Colonic mucosa (tissue), 4 donors: ENCODE measurements at regions not wholly inside any gene's neighbourhood (a gene's known extent, or its start where the extent isn't known, plus 50 kb on each side); places are given as distances from the start of the nearest gene placed in this dataset.

Experiments used
- DNase-seq: peaks from one replicate; pipeline ENCODE4 v3.0.0-alpha.2; 2020
- H3K27ac ChIP-seq: fragments of 200-600 bp; one replicate; pipeline ENCODE4 v1.8.0; 2021
- H3K27me3 ChIP-seq: fragments of 200-600 bp; one replicate; pipeline ENCODE4 v1.8.0; 2021
- H3K36me3 ChIP-seq: fragments of 200-600 bp; one replicate; pipeline ENCODE4 v1.8.0; 2021
- H3K4me1 ChIP-seq: fragments of 200-600 bp; one replicate; pipeline ENCODE4 v1.8.0; 2021; ENCODE audit warnings: mild to moderate bottlenecking
- H3K4me3 ChIP-seq: fragments of 200-600 bp; one replicate; pipeline ENCODE4 v1.8.0; 2021
- H3K9ac ChIP-seq, 2 donors: one replicate each; pipeline ENCODE4 v1.7.0; 2013; ENCODE audit warnings: control low read depth in 2 of 2, low read depth in 2 of 2, low read length in 2 of 2
- H3K9me3 ChIP-seq: fragments of 200-600 bp; one replicate; pipeline ENCODE4 v1.8.0; 2021
- intact Hi-C: fragments of 100-400 bp; cut with DNase I; formaldehyde crosslinking; loops from one replicate; pipeline ENCODE4 v1.14.1; 2022
- TF ChIP-seq, protein P1 (sequence below): fragments of 200-600 bp; IDR thresholded peaks from one replicate; pipeline ENCODE4 v1.8.0; 2022; ENCODE audit warnings: antibody characterized with exemption, mild to moderate bottlenecking
- donor health status: healthy.
- donor health status: DM: no; HTN: no; CAD: no.
- donor health status: DM: no; HTN: no; CAD: no.

DNA sequence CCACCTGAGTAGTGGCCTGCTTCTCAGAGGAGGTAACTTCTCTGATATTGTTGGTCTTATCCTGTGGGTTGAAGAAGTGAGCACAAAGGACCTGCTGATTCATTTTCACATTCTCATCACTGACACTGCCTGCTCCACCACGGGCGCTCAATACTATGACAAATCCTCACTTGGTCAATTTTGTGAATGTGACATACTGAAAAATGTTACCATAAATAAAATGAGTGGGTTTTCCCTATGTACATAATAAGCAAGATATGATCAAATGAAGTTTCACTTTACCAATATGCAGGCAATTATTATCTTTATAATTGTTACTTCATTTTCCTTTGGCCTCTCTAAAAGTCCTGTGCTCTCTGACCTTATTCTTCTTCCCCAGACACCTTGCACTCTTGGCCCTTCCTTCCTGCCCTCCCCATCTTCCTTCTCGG is 71.5 kb upstream of the RIPOR2 start:
- H3K4me3 ChIP-seq, result no peak overlapping the region
- no peak for DNase-seq
- no peak overlapping the region for H3K9ac ChIP-seq
- H3K27ac ChIP-seq, result peak overlapping the region; percentile 38
- no peaks in the 10 kb centered on the region for H3K27me3 ChIP-seq
- no peaks in the 10 kb centered on the region for H3K36me3 ChIP-seq
- intact Hi-C loops, result no loop called here
- peaks cover 3% of the 10 kb centered on the region for H3K4me1 ChIP-seq
- H3K9me3 ChIP-seq, result no peaks in the 10 kb centered on the region
- TF ChIP-seq, protein P1, sequence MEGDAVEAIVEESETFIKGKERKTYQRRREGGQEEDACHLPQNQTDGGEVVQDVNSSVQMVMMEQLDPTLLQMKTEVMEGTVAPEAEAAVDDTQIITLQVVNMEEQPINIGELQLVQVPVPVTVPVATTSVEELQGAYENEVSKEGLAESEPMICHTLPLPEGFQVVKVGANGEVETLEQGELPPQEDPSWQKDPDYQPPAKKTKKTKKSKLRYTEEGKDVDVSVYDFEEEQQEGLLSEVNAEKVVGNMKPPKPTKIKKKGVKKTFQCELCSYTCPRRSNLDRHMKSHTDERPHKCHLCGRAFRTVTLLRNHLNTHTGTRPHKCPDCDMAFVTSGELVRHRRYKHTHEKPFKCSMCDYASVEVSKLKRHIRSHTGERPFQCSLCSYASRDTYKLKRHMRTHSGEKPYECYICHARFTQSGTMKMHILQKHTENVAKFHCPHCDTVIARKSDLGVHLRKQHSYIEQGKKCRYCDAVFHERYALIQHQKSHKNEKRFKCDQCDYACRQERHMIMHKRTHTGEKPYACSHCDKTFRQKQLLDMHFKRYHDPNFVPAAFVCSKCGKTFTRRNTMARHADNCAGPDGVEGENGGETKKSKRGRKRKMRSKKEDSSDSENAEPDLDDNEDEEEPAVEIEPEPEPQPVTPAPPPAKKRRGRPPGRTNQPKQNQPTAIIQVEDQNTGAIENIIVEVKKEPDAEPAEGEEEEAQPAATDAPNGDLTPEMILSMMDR, result no peak

DNA sequence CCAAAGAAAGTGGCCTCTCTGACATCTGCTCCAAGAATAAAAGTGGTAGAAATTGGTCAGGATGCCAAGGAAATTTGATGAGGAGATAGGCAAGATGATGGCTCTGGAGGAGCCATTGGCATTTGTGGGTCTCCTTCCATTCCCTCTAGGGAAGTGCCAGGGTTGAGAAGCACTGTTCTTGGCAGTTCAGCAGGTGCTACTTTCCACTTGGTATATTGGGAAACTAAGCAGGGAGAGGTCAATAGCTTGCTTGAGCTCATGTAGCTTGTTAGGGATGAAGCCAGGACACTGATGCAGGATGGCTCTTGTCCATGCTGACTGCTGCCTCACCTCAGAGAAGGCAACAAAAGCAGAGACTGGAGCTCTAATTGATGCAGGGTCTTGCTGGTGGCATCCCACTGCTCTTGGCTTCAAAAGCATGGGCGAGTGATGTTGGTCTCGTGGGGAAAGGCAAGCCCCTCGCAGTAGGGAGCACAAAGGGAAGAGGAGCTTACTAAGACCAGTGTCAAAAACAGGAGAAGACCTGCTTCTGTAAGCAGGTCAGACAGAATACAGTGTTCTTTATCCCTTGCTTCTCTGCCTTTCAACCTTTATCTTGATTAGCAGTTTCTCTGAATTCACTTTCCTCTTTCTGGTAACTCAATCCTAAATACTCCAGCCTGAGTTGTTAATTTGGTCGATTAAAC is 73.1 kb upstream of the RIPOR2 start:
- intact Hi-C loops, result no loop called here
- no peaks in the 10 kb centered on the region for H3K27me3 ChIP-seq
- TF ChIP-seq, protein P1, result no peak
- H3K27ac ChIP-seq, result no peak overlapping the region
- H3K9me3 ChIP-seq, result no peaks in the 10 kb centered on the region
- no peak overlapping the region for H3K4me3 ChIP-seq
- H3K4me1 ChIP-seq, result peaks cover 3% of the 10 kb centered on the region
- DNase-seq, result no peak
- no peak overlapping the region for H3K9ac ChIP-seq
- H3K36me3 ChIP-seq, result no peaks in the 10 kb centered on the region

DNA sequence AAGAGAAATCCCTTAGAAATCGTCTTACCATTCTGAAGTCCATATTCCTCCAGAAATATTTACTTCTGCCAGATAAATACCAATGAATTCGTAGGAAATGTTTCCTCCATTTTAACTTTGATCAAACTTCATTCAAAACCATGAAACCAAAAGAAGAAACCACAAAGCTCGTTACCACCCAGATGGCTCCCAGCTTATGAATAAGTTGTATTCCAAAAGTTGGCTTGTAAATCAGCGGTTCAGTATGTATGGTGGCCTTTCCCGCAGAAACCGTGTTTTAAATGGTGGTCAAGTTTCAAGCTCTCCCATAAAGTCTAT is 73.6 kb upstream of the RIPOR2 start:
- intact Hi-C loops, result no loop called here
- TF ChIP-seq, protein P1, result no peak
- Histone ChIP-seq H3K27me3 (no peaks in the 10 kb centered on the region), H3K36me3 (no peaks in the 10 kb centered on the region), H3K9ac (no peak overlapping the region), H3K27ac (no peak overlapping the region), H3K9me3 (no peaks in the 10 kb centered on the region), H3K4me1 (peaks cover 3% of the 10 kb centered on the region), H3K4me3 (no peak overlapping the region)
- DNase-seq, result no peak

DNA sequence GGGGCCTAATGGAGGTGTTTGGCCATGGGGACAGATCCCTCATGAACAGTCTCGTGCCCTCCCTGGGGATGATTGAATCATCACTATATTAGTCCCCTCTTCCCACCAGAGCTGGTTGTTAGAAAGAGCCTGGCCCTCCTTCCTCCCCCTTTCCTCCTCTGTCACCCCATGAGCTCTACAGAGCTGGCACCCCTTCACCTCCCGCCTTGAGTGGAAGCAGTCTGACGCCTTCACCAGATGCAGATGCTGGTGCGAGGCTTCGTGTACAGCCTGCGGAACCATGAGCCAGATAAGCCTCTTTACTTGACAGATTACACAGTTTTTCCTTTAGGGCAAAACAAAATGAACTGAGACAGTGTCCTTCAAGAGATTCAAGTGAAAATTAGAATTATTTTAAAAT is 74.4 kb upstream of the RIPOR2 start:
- TF ChIP-seq, protein P1, result no peak
- Histone ChIP-seq H3K9me3 (no peaks in the 10 kb centered on the region), H3K27ac (no peak overlapping the region), H3K27me3 (no peaks in the 10 kb centered on the region), H3K4me1 (peaks cover 3% of the 10 kb centered on the region), H3K9ac (no peak overlapping the region), H3K4me3 (no peak overlapping the region), H3K36me3 (no peaks in the 10 kb centered on the region)
- intact Hi-C loops, result no loop called here
- DNase-seq, result no peak

DNA sequence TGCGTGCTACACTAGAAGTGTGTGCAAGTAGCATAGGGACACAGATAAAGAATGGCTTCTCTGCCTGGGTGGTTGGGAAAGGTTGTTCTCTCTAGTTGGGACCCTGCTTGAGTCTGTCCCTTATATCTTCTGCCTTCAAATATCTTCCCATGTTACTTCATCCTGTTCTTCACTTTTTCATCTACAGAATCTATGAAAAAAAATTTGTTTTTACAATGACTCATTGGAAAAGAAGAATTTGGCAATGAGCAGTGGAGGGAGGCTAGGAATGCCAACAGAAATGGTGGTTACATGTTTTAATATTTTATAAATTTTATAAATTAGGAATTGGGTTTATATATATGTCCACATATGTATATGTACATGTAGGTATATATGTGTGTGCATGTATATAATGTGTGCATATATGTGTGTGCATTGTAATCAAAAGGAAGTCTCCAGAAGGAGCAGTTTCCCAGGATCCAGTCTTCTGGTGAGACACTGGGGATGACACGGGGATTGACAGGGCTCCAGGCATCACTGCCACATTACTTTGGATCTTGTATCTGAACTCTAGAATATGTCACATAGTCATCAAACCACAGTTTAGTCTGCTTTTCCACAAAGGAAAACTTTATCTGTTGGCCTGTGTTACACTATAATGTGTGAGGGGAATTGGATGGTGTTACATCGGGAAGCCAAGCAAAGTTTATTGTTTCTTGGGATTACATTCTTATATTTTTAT is 75.3 kb upstream of the RIPOR2 start:
- no peak for DNase-seq
- TF ChIP-seq, protein P1, result no peak
- Histone ChIP-seq H3K4me3 (no peak overlapping the region), H3K27ac (no peak overlapping the region), H3K36me3 (no peaks in the 10 kb centered on the region), H3K27me3 (no peaks in the 10 kb centered on the region), H3K4me1 (peaks cover 3% of the 10 kb centered on the region), H3K9ac (no peak overlapping the region), H3K9me3 (no peaks in the 10 kb centered on the region)
- intact Hi-C loops, result no loop called here
